HG02884 (cell line): ENCODE measurements at regions not wholly inside any gene's neighbourhood (a gene's known extent, or its start where the extent isn't known, plus 50 kb on each side); places are given as distances from the start of the nearest gene placed in this dataset.
"Not testable (repeated sequence)": the region's sequence is repeated elsewhere in the genome, so short reads cannot be mapped to it uniquely, and the experiment has no call there.

Experiments
- ATAC-seq: cut with Tn5 transposase; IDR thresholded peaks from one replicate; pipeline ENCODE4 v1.9.1; 2021; ENCODE audit warnings: mild to moderate bottlenecking, moderate library complexity; ENCODE audit not compliant: unreplicated experiment

DNA sequence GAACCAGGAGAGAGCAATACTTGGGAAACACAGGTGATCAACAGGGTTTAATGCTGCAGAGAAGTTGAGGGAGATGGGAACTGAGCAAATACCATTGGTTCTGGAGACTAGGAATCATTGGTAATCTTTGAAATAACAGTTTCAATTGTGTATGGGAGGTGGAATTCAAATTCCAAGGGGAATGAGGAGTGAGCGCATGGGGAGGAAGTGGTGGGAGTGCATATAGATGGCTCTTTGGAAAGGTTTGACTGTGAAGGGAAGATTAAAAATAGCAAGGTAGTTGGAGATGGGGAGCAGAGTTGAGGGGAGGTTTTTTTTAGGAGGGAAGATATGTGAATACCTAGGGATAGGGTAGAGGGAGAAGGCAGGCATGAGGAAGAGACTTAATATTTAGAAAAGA, 51.1 kb upstream of the ROPN1 start:
- no peak for ATAC-seq

DNA sequence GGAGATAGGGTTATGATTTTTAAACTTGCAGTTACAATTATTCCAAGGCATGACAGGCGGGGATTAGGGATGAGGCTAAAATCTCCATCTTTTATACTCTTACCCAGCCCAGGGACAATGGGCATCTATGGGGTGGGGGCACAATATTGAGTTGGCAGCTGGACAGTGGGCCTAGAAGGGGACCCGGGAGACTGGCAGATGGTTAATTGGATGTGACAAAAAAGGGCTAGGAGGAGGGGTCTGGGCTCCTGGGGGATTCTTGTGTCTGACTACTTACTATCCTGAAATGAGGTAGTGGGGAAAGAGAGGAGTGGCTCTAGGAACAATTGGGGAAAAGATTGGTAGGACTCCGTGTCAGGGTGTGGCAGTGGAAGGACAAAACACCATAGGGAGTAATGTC, 53.0 kb upstream of the ROPN1 start:
- ATAC-seq = no peak

DNA sequence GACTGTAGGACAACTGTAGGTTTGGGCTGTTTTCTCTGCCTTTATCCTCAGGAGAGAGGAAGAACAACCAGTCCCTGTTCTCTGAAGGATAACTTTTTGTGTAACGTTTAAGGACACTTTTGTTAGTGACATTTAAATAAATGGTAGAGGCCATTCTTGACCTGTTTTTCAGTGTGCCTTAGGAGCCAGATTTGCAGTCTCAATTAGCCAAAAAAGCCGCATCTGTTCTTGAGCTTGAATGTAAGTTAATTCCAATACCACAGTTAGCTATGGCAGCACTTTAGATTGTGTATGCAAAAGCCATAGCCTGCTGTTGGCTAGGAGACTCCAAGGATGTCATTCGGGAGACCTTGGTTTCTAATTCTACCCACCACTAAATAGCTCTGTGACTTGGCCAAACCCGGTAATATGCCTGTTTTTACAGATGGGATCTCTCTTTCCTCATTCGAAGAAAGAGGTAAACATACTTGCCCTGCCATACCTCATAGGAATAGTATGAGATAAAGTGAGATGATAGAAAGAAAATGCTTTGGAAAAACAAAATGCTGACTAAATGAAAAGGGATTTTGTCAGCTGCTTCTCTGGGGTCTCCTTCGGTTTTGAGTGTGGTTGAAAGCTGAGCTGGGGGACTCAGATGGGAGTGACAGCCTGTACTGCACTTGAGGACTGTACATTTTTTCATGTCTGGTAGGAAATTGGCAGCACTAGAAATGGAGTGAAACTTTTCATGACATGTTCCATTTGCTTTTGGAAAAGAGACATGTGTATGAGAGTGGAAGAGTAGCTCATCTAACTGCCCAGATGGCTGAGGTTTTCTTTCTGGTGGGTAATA, 57.3 kb upstream of the ROPN1 start:
- ATAC-seq = no peak

DNA sequence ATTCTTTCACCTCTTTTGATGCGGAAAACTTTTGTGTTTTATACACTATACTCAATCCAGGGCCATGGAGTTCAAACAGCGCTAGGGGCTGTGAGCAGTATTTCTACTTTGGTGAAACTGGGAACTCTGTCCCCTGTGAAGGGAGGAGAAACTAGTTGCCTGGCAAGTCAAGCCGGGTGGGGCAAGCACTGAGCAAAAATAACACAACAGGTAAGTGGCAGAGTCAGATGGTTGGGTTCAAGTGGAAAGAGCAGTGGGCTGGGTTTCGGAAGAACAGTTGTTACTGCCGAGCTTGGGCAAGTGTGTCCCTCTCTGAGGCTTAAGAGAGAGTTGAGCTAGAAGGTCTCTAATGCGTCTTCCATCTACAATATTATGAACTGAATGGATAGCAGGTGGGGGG, 59.7 kb upstream of the ROPN1 start:
- ATAC-seq = no peak

DNA sequence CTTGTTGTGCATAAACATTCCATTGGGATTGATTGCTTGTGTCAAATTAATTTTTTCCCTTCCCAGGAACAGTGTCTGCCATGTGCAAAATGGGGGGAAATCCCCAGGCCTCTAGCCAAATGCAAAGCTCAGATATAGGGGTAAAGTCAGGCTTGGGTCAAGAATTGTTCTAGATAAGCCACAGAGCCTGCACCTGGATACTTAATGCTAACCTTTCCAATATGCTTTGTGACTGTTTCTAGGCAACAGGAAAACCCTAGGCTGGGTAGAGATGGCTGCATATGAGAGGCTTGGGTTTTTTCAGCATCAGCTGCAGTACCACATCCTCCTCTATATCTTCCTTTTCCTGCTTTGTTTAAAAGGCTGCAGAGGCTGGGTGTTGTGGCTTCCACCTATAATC, 61.9 kb upstream of the ROPN1 start:
- ATAC-seq = no peak

DNA sequence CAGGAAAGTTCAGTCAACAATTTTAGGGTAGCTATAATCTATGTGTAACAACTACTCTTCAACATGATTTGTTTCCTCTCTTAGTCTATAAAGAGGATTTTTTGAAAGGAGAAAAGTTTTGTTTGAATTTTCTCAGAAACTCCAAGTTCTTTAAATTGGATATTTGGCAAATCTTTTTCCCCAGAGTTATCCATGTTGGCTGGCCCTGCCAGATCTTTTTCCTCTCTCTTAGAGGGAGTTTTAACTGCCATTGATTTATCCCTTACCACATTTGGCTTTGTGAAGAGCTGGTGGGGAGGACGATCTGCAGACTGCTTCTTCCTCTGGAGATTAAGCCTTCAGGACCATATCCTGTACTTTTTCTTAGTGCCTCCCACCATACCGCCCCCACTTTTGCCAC, 64.9 kb upstream of the ROPN1 start:
- no peak for ATAC-seq

DNA sequence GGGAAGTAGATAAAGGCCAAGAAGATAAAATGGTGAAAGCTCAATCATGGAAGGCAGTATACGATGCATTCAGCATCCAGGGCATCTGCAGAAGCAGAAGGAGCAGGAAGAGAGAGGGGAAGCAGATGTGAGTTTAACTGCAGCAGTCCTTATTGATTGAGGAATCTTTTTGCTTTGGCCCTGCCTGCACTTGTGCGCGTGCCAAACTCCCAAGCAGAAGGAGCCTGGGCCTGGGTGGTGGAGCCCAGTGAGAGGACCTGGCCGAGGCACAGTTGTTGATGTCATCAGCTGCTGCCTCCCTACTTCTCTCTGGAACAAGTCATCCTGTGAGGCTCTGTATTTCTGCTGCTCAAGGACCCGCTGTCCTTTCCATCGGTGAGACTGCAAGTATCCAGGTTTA, 65.5 kb upstream of the ROPN1 start:
- no peak for ATAC-seq

DNA sequence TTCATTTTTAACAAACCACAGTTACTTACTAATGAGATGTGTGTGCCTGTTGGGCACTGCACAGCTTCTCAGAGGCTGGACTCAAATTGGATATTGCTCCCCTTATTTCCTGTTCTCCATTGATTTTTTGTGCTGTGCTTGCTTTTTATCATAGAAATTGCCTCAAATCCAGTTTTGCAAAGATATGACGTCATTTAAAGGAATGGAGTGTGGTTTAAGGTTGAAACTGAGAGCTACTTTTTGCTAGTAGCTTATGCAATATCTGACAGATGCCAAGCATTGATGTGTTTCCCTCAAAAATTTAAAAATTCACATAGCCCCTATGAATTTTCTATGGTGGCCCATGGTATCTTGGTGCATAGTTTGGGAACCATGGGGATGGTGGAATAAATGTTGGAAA, 67.7 kb upstream of the ROPN1 start:
- ATAC-seq = no peak

DNA sequence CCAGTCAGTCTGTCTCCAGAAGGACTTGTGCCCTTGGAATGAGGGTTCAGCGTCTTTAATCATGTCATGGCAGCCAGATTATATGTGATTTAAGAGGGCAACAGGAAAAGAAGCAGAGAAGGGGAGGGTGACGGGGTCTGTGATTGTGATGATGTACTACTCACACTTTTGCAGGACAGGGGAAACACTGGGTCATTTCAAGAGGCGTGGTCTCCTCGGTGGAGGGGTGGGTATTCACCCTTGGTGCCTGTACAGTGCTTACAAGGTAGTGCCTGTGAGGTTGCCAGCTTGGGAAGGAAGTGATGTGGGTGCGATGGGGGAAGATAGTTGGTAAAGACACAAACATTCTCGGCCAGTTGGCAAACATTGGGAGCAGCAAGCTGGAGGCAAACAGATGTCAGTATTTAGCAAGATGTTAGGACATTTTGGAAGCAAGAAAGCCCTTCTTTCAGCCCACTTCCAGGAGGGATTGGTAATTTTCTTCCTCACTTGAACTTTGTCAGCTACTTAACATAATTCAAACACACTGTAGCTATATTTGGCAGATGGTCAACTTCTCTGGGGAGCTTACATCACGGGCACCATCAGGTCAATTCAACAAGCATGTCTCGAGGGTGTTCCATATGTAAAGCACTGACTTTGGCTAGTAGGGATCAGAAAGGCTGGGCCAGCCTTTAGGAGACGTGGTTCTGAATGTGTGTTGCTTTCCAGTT, 71.4 kb upstream of the ROPN1 start:
- no peak for ATAC-seq

DNA sequence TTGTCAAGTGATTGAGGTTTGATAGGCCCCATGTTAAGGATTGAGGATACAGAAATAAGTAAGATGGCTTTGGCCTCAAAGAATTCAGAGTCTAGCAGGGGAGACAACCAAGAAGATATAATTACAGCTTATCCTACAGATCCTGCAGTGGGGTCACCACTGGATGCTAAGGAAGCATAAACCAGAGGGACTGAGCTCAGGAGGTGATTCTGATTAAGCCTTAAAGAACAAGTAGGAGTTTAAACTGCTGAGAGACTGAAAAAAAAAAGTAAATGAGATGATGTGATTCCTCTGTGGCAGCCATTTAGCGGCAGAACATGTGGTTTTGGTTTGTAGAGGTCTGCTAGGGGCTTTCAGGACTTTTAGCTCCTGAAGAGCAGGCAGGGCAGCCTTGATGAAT, 72.1 kb upstream of the ROPN1 start:
- ATAC-seq = no peak

DNA sequence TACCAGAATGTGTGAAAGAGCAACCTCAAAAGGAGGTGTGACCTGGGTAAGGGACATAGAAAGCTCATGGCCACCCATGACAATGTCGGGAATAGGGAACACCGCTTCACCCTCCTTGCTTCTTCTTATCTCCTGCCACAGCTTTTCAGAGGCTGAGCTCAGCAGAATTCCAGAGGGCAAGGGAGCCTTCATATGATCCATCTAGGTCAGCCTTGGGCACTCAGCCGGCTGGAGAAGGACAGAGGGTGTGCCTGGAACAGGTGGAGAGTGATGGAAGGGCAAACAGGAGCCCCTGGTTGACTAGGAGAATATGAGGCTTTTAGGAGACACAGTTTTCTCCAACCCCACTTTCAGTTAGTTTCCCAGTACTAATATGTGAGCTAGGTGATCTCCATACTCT, 74.6 kb upstream of the ROPN1 start:
- ATAC-seq = not testable (repeated sequence)

DNA sequence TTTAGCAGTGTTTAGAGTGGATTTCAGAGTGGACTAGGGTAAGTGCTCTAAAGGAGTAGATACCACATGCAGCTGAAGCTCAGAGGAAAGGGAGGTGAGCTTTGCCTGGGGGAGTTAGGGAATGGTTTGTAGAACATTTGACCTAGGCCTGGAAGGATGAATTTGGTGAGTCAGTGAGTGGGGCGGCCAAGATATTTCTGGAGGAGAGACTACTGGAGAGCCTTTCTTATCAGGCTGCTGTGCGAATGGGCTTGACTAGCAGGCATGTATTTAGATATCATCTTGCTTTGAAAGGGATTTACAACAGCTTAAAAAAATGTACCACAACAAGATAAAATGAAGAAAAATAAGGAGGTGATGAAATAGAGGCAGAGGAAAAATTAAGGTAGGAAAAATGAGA, 77.8 kb upstream of the ROPN1 start:
- ATAC-seq = not testable (repeated sequence)

DNA sequence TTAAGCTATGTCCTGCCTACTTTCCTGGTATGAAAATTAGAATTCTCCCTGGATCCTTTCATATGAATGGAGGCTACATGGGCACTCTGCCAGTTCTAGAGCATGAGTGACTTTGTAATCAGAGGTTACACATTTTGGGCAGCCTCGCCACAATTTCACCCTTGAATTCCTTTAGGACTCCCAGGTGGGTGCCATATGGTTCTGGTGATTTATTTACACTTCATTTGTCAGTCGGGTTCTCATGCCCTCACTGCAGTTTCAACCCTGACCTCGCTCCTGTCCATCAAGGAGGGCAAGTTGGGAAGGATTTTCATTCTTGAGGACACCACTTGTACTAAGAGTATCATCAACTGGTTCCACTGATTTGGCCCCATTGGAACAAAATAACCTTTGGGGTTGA, 83.2 kb upstream of the ROPN1 start:
- not testable (repeated sequence) for ATAC-seq

DNA sequence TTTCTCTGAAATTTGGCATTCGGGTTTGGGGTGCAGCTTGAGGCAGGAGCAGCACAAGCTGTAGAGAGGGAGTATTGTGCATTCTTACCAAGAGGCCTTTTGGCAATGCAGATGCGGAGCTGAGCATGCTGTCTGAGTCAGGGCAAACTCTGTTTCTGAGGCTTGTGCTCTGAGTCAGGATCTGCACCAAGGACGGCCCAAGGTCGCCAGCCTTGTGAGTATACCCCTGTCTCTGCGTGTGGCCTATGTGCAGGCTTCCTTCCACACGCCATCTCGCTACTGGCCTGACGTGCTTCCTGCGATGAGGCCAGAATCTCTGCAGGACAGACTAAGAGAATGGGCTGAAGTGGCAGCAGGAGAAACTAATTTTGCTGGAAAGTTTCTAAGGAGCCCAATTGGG, 83.8 kb upstream of the ROPN1 start:
- no peak for ATAC-seq

DNA sequence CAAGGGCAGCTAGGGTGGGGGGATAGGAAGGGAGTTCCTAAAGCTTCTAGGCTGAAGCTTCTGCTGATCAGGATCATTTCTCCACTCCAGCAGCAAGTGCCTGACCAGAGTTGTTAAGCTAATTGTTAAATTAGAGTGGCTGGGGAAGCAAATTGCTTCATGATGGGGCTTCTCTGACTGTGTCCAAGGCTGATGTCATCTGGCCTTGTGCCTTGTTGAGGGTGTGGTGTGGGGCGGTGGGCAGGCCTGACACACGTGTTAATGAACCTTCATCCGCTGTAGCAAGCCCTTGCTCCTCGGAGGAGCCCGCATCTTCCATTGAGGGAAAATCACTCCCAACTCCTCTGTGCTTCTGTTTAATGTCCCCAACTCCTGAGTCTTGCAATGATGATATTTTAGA, 84.3 kb upstream of the ROPN1 start:
- ATAC-seq = no peak

DNA sequence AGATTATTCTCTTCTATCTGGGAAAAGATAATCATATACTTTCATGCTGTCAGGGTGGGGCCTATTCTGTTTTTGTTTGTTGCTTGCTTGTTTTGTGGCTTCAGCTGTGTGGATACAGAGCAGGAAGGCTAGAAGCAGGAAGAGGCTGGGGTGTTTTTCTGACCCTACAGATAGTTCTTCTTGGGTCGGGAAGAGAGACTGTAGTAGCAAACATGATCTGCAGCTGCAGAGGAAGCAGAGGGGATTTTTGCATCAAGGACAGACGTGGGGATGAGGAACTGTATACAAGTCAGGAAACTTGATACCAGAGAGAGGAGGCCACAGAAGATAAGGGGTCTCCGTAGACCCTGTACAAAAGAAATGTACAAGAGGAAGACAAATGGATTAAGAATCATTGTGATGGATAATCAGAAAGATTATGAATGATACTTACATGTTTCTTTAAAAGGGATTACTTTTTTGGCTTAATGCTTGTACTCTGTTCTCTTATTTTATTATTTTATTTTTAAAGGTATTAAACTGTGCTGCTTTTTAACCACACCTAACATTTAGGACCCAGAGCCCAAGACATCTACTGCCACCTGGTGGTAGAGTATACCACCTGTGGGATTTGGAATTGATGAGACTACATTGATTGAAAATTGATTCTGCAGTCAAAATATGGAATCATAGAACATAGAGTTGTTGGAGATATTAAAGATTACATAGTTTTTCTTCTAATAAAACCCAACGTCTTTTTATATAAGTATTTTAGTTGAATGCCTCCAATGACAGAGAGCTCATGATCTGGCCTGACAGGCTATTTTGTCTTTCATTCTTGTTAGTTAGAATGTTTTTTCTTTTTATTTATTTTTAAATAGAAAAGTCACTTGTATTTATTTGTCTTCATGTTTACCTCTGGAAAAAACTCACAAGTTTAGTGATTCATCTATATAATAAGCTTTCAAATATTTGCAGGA, 87.3 kb upstream of the ROPN1 start:
- ATAC-seq = no peak

DNA sequence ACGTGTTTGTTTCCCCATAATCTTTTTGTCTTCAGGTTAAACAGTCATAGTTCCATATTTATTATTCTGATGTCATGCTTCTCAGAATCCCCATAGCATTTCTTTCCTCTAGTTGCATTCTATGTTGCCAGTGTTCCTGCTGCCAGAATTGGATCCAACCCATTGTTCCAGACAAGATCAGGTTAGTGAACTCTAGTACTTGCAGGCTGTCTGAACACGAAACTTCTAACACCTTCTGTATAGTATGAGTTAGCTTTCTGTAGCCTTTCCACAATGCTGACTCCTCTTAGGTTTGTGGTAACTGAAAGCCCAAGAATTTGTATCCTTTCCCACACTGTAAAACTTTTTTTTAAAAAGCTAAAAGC, 88.0 kb upstream of the ROPN1 start:
- no peak for ATAC-seq

DNA sequence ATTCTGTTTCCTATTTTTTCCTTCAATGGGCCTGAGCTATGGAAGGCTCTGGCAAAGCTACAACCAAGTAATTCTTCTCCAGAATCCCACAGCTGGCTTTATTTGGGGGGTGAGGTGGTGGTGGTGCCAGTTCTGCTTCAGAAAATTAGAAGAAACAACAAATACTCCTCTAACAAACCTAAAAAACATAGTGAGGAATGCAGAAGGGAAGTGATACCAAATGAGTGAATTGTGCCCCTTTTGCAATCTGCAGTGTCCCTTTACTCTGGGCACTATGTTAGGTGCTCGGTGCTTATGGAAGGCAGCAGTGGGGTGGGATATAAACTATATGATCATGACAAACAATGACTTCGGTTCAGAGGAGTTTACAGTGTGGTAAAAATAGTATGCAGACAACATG, 90.4 kb upstream of the ROPN1 start:
- no peak for ATAC-seq

DNA sequence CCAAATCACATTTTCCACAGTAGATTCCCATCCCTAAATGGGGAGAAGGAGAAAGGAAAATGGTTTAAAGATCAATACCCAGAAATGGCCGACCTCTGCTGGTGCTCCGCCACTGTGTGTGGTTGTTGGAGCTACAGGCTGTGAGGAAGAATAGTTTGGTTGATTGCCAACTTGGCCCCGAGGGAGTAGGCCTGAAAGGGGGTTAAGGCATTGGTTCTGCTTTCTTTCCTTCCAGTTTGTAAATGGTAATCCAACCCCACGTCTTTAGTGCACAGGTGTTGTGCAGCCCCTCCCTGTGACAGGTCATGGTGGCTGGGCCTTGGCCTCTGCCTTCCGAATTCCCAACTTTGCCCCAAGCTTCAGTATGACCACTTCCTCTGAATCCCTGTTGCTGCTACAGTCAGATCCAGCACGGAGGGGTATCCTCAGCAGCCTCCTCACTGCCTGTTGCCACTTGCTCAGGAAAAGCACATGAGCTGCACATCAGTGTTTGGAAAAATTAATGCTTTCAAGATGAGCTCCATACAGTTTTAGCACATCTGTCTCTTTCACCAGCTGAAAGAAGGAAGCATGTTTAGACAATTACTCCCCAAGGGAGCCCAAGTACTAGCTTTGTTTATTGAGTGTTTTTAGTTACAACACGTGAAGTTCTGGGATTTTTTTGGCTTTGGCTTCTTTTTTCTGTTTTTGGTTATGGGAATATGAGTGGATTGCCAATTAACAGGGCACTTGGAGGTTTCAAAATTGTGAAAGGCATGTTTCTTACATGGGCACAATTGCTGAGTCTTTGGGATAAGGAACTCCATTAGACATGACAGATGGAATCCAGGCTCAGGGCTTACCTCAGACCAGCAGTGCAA, 92.3 kb upstream of the ROPN1 start:
- ATAC-seq = no peak

DNA sequence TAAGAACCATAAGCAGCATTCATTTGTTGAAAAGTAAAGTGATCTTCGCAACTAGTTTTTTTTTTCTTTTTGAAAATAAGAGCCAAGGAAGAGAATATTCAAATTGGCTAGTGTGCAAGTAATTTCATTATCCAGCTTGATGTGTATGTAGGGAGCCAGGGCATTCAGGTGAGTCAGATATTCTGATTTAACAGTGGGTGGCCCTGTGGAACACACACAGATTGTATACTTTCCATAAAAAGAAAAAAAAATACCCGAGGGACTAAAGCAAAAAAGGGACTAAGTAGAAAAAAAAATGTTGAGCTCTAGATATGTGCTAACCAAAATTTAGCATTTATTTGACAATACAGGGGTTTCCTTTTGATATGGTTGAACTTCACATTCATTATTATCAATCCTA, 96.9 kb upstream of the ROPN1 start:
- no peak for ATAC-seq

DNA sequence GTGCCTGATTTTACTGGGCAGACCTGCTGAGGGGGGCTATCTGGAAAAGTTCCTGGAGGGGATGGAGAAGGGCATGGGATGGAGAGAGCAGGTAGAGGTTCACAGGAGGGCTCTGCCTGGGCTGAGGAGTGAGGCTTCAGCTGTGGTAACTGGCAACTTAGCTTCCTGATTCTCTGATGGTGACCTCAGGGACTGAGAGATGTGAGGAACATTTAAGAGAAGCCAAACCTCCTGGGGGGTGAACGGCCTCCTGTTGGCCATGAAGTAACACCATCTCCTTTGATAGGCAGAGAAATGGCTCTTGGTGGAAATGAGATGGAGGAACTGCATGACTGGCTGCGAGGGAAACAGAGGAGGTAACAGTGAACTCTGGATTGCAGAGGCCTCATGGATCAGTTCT, 97.3 kb upstream of the ROPN1 start:
- no peak for ATAC-seq
